ENCODE measurements at regions not wholly inside any gene's neighbourhood (a gene's known extent, or its start where the extent isn't known, plus 50 kb on each side); places are given as distances from the start of the nearest gene placed in this dataset.

DNA sequence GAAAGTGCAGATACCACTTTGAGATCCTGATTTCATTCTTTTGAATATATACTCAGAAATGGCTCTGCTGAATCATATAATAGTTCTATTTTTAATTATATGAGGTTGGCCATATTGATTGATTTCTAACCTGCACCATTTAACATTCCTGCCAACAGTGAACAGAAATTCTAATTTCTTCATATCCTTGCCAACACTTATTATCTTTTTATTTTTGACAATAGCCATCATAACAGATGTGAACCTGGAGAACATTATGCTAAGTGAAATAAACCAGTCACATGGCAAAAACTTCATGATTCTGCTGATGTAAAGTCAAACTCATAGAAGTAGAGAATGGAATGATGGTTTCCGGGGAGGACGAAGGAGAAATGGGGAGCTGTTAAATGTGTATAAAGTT is 344.5 kb upstream of the CYRIA start:
- Histone ChIP-seq H3K4me1 (ENCODE audit: control insufficient read depth in 2 of 2, insufficient read depth in 2 of 2, low read length in 2 of 2) (no peaks in the 10 kb centered on the region), H3K9me3 (ENCODE audit: control extremely low read depth in 1 of 3, control insufficient read depth in 2 of 3, insufficient read depth in 1 of 3, low read length in 2 of 3) (no peaks in the 10 kb centered on the region), H3K27ac (ENCODE audit: low read length in 2 of 2) (no peak overlapping the region), H3K4me2 (replicated peaks; ENCODE audit: low read depth, low read length, poor library complexity, severe bottlenecking) (no peak overlapping the region), H3K27me3 (replicated peaks in 1 of 4; ENCODE audit: control extremely low read depth in 1 of 4, control insufficient read depth in 3 of 4, insufficient read depth in 4 of 4, low read length in 3 of 4) (no peaks in the 10 kb centered on the region), H3K9ac (ENCODE audit: low read length) (no peak overlapping the region), H4K20me1 (ENCODE audit: control insufficient read depth, insufficient read depth, low read length, poor library complexity, severe bottlenecking) (no peaks in the 10 kb centered on the region), H2AFZ (ENCODE audit: insufficient read depth, low read depth, low read length, poor library complexity, severe bottlenecking) (no peak overlapping the region), H3K4me3 (ENCODE audit: control extremely low read depth in 1 of 5, extremely low read depth in 1 of 5, insufficient read depth in 1 of 5, low read depth in 2 of 5, low read length in 4 of 5) (no peak overlapping the region), H3K36me3 (replicated peaks in 1 of 2; ENCODE audit: control extremely low read depth in 1 of 2, control insufficient read depth in 1 of 2, extremely low read depth in 1 of 2, insufficient read depth in 2 of 2, low read length in 1 of 2) (no peaks in the 10 kb centered on the region), H3K79me2 (ENCODE audit: control insufficient read depth, insufficient read depth, low read length) (no peaks in the 10 kb centered on the region)
- H3K27ac Mint-ChIP-seq: no peak overlapping the region
- no peak overlapping the region for H3K4me3 Mint-ChIP-seq
- intact Hi-C loops (cut with micrococcal nuclease): no loop called here
- WGBS (ENCODE audit: insufficient coverage): no CpG with 5 or more reads among the region's 2 CpGs
- no peak for TF ChIP-seq EZH2 (IDR thresholded peaks at IDR 0.05; ENCODE audit: borderline replicate concordance, insufficient read depth, low read depth, low read length, poor library complexity, severe bottlenecking)
- TF ChIP-seq, protein P1, sequence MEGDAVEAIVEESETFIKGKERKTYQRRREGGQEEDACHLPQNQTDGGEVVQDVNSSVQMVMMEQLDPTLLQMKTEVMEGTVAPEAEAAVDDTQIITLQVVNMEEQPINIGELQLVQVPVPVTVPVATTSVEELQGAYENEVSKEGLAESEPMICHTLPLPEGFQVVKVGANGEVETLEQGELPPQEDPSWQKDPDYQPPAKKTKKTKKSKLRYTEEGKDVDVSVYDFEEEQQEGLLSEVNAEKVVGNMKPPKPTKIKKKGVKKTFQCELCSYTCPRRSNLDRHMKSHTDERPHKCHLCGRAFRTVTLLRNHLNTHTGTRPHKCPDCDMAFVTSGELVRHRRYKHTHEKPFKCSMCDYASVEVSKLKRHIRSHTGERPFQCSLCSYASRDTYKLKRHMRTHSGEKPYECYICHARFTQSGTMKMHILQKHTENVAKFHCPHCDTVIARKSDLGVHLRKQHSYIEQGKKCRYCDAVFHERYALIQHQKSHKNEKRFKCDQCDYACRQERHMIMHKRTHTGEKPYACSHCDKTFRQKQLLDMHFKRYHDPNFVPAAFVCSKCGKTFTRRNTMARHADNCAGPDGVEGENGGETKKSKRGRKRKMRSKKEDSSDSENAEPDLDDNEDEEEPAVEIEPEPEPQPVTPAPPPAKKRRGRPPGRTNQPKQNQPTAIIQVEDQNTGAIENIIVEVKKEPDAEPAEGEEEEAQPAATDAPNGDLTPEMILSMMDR (IDR thresholded peaks at IDR 0.05): no peak
- CTCF ChIA-PET: interaction anchor here (0.7 to 1.5 kb wide), 3 partner anchors 8 to 1369 kb away, joined by 3 read pairs; no protein-coding TSS in a partner anchor
- DNase-seq (no peak), ATAC-seq (ENCODE audit: low read depth) (no peak)
- peaks cover 3% of the 10 kb centered on the region for H3K9me3 Mint-ChIP-seq (ENCODE audit: insufficient read depth)
- peaks cover 2% of the 10 kb centered on the region for H3K4me1 Mint-ChIP-seq
- POLR2A ChIA-PET: no interaction called here
- no peaks in the 10 kb centered on the region for H3K27me3 Mint-ChIP-seq

DNA sequence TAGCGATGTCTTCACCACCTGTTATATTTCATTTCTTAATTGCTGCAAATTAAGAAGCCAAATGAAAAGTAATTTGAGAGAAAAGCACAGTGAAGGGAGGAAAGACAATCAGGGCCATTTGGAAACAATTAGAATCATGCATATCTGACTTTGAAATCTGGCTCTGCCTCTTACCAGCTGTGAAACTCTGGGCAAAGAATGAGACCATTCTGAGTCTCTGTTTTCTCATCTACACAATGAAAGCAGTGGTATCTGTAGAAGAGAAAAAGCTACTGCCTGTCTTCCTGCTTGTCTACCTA is 334.5 kb upstream of the CYRIA start:
- H3K27ac ChIP-seq (ENCODE audit: low read length in 2 of 2): no peak overlapping the region
- no peaks in the 10 kb centered on the region for H4K20me1 ChIP-seq (ENCODE audit: control insufficient read depth, insufficient read depth, low read length, poor library complexity, severe bottlenecking)
- no peaks in the 10 kb centered on the region for H3K4me1 Mint-ChIP-seq
- H3K4me2 ChIP-seq (replicated peaks; ENCODE audit: low read depth, low read length, poor library complexity, severe bottlenecking): no peak overlapping the region
- no peak for DNase-seq
- WGBS (ENCODE audit: insufficient coverage): no CpG with 5 or more reads among the region's 1 CpG
- H2AFZ ChIP-seq (ENCODE audit: insufficient read depth, low read depth, low read length, poor library complexity, severe bottlenecking): no peak overlapping the region
- POLR2A ChIA-PET: no interaction called here
- H3K9ac ChIP-seq (ENCODE audit: low read length): no peak overlapping the region
- no peaks in the 10 kb centered on the region for H3K27me3 ChIP-seq (replicated peaks in 1 of 4; ENCODE audit: control extremely low read depth in 1 of 4, control insufficient read depth in 3 of 4, insufficient read depth in 4 of 4, low read length in 3 of 4)
- H3K36me3 ChIP-seq (replicated peaks in 1 of 2; ENCODE audit: control extremely low read depth in 1 of 2, control insufficient read depth in 1 of 2, extremely low read depth in 1 of 2, insufficient read depth in 2 of 2, low read length in 1 of 2): no peaks in the 10 kb centered on the region
- H3K4me3 Mint-ChIP-seq: no peak overlapping the region
- no peaks in the 10 kb centered on the region for H3K4me1 ChIP-seq (ENCODE audit: control insufficient read depth in 2 of 2, insufficient read depth in 2 of 2, low read length in 2 of 2)
- no peak overlapping the region for H3K27ac Mint-ChIP-seq
- TF ChIP-seq, protein P1 (IDR thresholded peaks at IDR 0.05): no peak
- TF ChIP-seq EZH2 (IDR thresholded peaks at IDR 0.05; ENCODE audit: borderline replicate concordance, insufficient read depth, low read depth, low read length, poor library complexity, severe bottlenecking): no peak
- H3K9me3 Mint-ChIP-seq (ENCODE audit: insufficient read depth): peaks cover 15% of the 10 kb centered on the region
- no peaks in the 10 kb centered on the region for H3K79me2 ChIP-seq (ENCODE audit: control insufficient read depth, insufficient read depth, low read length)
- no peak for ATAC-seq (ENCODE audit: low read depth)
- CTCF ChIA-PET: no interaction called here
- intact Hi-C loops (cut with micrococcal nuclease): no loop called here
- H3K9me3 ChIP-seq (ENCODE audit: control extremely low read depth in 1 of 3, control insufficient read depth in 2 of 3, insufficient read depth in 1 of 3, low read length in 2 of 3): peaks cover 0 to 7% (median 0%) of the 10 kb centered on the region in 3 donors
- no peak overlapping the region for H3K4me3 ChIP-seq (ENCODE audit: control extremely low read depth in 1 of 5, extremely low read depth in 1 of 5, insufficient read depth in 1 of 5, low read depth in 2 of 5, low read length in 4 of 5)
- no peaks in the 10 kb centered on the region for H3K27me3 Mint-ChIP-seq
